ENCODE measurements at regions not wholly inside any gene's neighbourhood (a gene's known extent, or its start where the extent isn't known, plus 50 kb on each side); places are given as distances from the start of the nearest gene placed in this dataset.
"Not testable (repeated sequence)": the region's sequence is repeated elsewhere in the genome, so short reads cannot be mapped to it uniquely, and the experiment has no call there.

- Histone ChIP-seq H3K36me3 (ENCODE audit: low read depth, low read length) (no peaks in the 10 kb centered on the region), H3K9me2 (replicated peaks; ENCODE audit: low read length) (no peaks in the 10 kb centered on the region), H2AFZ (ENCODE audit: low read length) (no peak overlapping the region), H3K4me2 (ENCODE audit: low read length) (no peak overlapping the region), H3K79me2 (ENCODE audit: low read length) (no peaks in the 10 kb centered on the region), H3K27me3 (ENCODE audit: low read length) (no peaks in the 10 kb centered on the region), H3K4me3 (ENCODE audit: low read length) (no peak overlapping the region), H3K9me3 (ENCODE audit: low read length) (no peaks in the 10 kb centered on the region), H4K20me1 (ENCODE audit: low read length) (no peaks in the 10 kb centered on the region), H3K4me1 (ENCODE audit: insufficient read depth, low read length) (no peaks in the 10 kb centered on the region), H3F3A (ENCODE audit: low read length, unreplicated experiment) (no peaks in the 10 kb centered on the region), H3K9ac (ENCODE audit: low read length) (no peak overlapping the region), H3K27ac (ENCODE audit: low read length) (no peak overlapping the region)
- BruUV-seq (replicated peaks), result no TSS peak
- ChIA-PET POLR2A (ENCODE audit: unreplicated experiment) (no interaction called here), CTCF (no interaction called here)
- TF ChIP-seq EZH2phosphoT487 (IDR thresholded peaks at IDR 0.05; ENCODE audit: borderline replicate concordance, low read length), result no peak
- no peak for TF ChIP-seq CTCF (conservative IDR thresholded peaks at IDR 0.05; ENCODE audit: low read depth, low read length)
- no peak for TF ChIP-seq EZH2 (IDR thresholded peaks at IDR 0.05; ENCODE audit: low read length, unreplicated experiment)
- ATAC-seq, result no peak
- DNase-seq, result no peak
- intact Hi-C loops (cut with micrococcal nuclease), result no loop called here
Observed at GRCh38 chr3:22836131-22836530, 367.0 kb upstream of the UBE2E2 start.

- intact Hi-C loops (cut with micrococcal nuclease), result no loop called here
- ChIA-PET CTCF (no interaction called here), POLR2A (ENCODE audit: unreplicated experiment) (no interaction called here)
- Histone ChIP-seq H3K4me2 (ENCODE audit: low read length) (no peak overlapping the region), H3K9ac (ENCODE audit: low read length) (no peak overlapping the region), H2AFZ (ENCODE audit: low read length) (no peak overlapping the region), H3F3A (ENCODE audit: low read length, unreplicated experiment) (no peaks in the 10 kb centered on the region), H3K9me2 (replicated peaks; ENCODE audit: low read length) (no peaks in the 10 kb centered on the region), H3K4me1 (ENCODE audit: insufficient read depth, low read length) (no peaks in the 10 kb centered on the region), H3K27ac (ENCODE audit: low read length) (no peak overlapping the region), H3K4me3 (ENCODE audit: low read length) (no peak overlapping the region), H4K20me1 (ENCODE audit: low read length) (no peaks in the 10 kb centered on the region), H3K27me3 (ENCODE audit: low read length) (no peaks in the 10 kb centered on the region), H3K79me2 (ENCODE audit: low read length) (no peaks in the 10 kb centered on the region), H3K36me3 (ENCODE audit: low read depth, low read length) (no peaks in the 10 kb centered on the region), H3K9me3 (ENCODE audit: low read length) (no peaks in the 10 kb centered on the region)
- ATAC-seq (no peak), DNase-seq (no peak)
- TF ChIP-seq CTCF (conservative IDR thresholded peaks at IDR 0.05; ENCODE audit: low read depth, low read length), result no peak
- no peak for TF ChIP-seq EZH2phosphoT487 (IDR thresholded peaks at IDR 0.05; ENCODE audit: borderline replicate concordance, low read length)
- no peak for TF ChIP-seq EZH2 (IDR thresholded peaks at IDR 0.05; ENCODE audit: low read length, unreplicated experiment)
- no TSS peak for BruUV-seq (replicated peaks)
Observed at GRCh38 chr3:22843854-22844253, 359.3 kb upstream of the UBE2E2 start.

GRCh38 chr3:22846566-22846965 is 356.6 kb upstream of the UBE2E2 start:
- no peaks in the 10 kb centered on the region for H3F3A ChIP-seq (ENCODE audit: low read length, unreplicated experiment)
- ChIA-PET POLR2A (ENCODE audit: unreplicated experiment) (no interaction called here), CTCF (no interaction called here)
- no peak overlapping the region for H3K4me2 ChIP-seq (ENCODE audit: low read length)
- no peak overlapping the region for H3K4me3 ChIP-seq (ENCODE audit: low read length)
- H3K27ac ChIP-seq (ENCODE audit: low read length), result no peak overlapping the region
- DNase-seq, result no peak
- H3K36me3 ChIP-seq (ENCODE audit: low read depth, low read length), result no peaks in the 10 kb centered on the region
- no peaks in the 10 kb centered on the region for H3K9me2 ChIP-seq (replicated peaks; ENCODE audit: low read length)
- H3K9ac ChIP-seq (ENCODE audit: low read length), result no peak overlapping the region
- H3K9me3 ChIP-seq (ENCODE audit: low read length), result no peaks in the 10 kb centered on the region
- BruUV-seq (replicated peaks), result no TSS peak
- H2AFZ ChIP-seq (ENCODE audit: low read length), result no peak overlapping the region
- no peaks in the 10 kb centered on the region for H3K4me1 ChIP-seq (ENCODE audit: insufficient read depth, low read length)
- H3K79me2 ChIP-seq (ENCODE audit: low read length), result no peaks in the 10 kb centered on the region
- no peak for ATAC-seq
- no peaks in the 10 kb centered on the region for H3K27me3 ChIP-seq (ENCODE audit: low read length)
- no peaks in the 10 kb centered on the region for H4K20me1 ChIP-seq (ENCODE audit: low read length)
- no peak for TF ChIP-seq CTCF (conservative IDR thresholded peaks at IDR 0.05; ENCODE audit: low read depth, low read length)
- no peak for TF ChIP-seq EZH2phosphoT487 (IDR thresholded peaks at IDR 0.05; ENCODE audit: borderline replicate concordance, low read length)
- no peak for TF ChIP-seq EZH2 (IDR thresholded peaks at IDR 0.05; ENCODE audit: low read length, unreplicated experiment)
- intact Hi-C loops (cut with micrococcal nuclease), result no loop called here

- H3K4me2 ChIP-seq (ENCODE audit: low read length); H3K9ac ChIP-seq (ENCODE audit: low read length); H3K79me2 ChIP-seq (ENCODE audit: low read length); H3K36me3 ChIP-seq (ENCODE audit: low read depth, low read length); CTCF ChIA-PET; H3K4me1 ChIP-seq (ENCODE audit: insufficient read depth, low read length); BruUV-seq (replicated peaks); H3F3A ChIP-seq (ENCODE audit: low read length, unreplicated experiment); H3K4me3 ChIP-seq (ENCODE audit: low read length); DNase-seq; POLR2A ChIA-PET (ENCODE audit: unreplicated experiment); H4K20me1 ChIP-seq (ENCODE audit: low read length); H2AFZ ChIP-seq (ENCODE audit: low read length); H3K9me2 ChIP-seq (replicated peaks; ENCODE audit: low read length); intact Hi-C loops (cut with micrococcal nuclease); H3K27ac ChIP-seq (ENCODE audit: low read length); H3K27me3 ChIP-seq (ENCODE audit: low read length); ATAC-seq; H3K9me3 ChIP-seq (ENCODE audit: low read length): not testable (repeated sequence)
Observed at GRCh38 chr3:22849583-22849982, 353.5 kb upstream of the UBE2E2 start.
